MCF 10A (cell line): ENCODE measurements at regions not wholly inside any gene's neighbourhood (a gene's known extent, or its start where the extent isn't known, plus 50 kb on each side); places are given as distances from the start of the nearest gene placed in this dataset.
"Not testable (repeated sequence)": the region's sequence is repeated elsewhere in the genome, so short reads cannot be mapped to it uniquely, and the experiment has no call there.

Experiments used
- BruUV-seq: library from RNA; stranded (reverse); fragments of 400-500 nt; replicated peaks from 2 replicates; lab custom pipeline; 2021; lab: Mats Ljungman, UMichigan
- CTCF ChIA-PET: fragments of 300-600 bp; sonication (Branson Sonifier 250); formaldehyde crosslinking; extraction: SDS; loops from one replicate; lab custom pipeline; 2021; ENCODE audit warnings: antibody characterized with exemption, inconsistent platforms; lab: Yijun Ruan, JAX
- POLR2A ChIA-PET: fragments of 300-600, 350-650 bp; sonication (Branson Sonifier 250); formaldehyde crosslinking; extraction: SDS; loops from one replicate; lab custom pipeline; 2020; ENCODE audit warnings: antibody characterized with exemption, inconsistent platforms; lab: Yijun Ruan, JAX
- DNase-seq: peaks from one replicate; pipeline ENCODE4 v3.0.0-alpha.2; 2018; ENCODE audit not compliant: unreplicated experiment
- H3K27ac Mint-ChIP-seq: one replicate; pipeline ENCODE4 v1.8.0; 2022; ENCODE audit warnings: mild to moderate bottlenecking, low read depth, mixed read lengths; ENCODE audit not compliant: unreplicated experiment
- H3K27me3 Mint-ChIP-seq: one replicate; pipeline ENCODE4 v1.8.0; 2022; ENCODE audit warnings: mixed read lengths; ENCODE audit not compliant: insufficient read depth, unreplicated experiment
- H3K36me3 Mint-ChIP-seq: one replicate; pipeline ENCODE4 v1.8.0; 2022; ENCODE audit warnings: mild to moderate bottlenecking, moderate library complexity, mixed read lengths; ENCODE audit not compliant: insufficient read depth, unreplicated experiment
- H3K4me1 Mint-ChIP-seq: one replicate; pipeline ENCODE4 v1.8.0; 2022; ENCODE audit warnings: mixed read lengths; ENCODE audit not compliant: insufficient read depth, unreplicated experiment
- H3K4me3 Mint-ChIP-seq: one replicate; pipeline ENCODE4 v1.8.0; 2022; ENCODE audit warnings: mild to moderate bottlenecking, moderate library complexity, mixed read lengths; ENCODE audit not compliant: unreplicated experiment
- H3K9me3 Mint-ChIP-seq: one replicate; pipeline ENCODE4 v1.8.0; 2022; ENCODE audit warnings: mixed read lengths; ENCODE audit not compliant: unreplicated experiment
- intact Hi-C: fragments of 100-400 bp; cut with micrococcal nuclease; formaldehyde crosslinking; loops from 2 replicates; pipeline ENCODE4 v1.14.1; 2022
- TF ChIP-seq, protein P1 (sequence below): fragments of 200-600 bp; IDR thresholded peaks from one replicate; pipeline ENCODE4 v1.8.0; 2022; ENCODE audit warnings: antibody characterized with exemption, mild to moderate bottlenecking; ENCODE audit not compliant: unreplicated experiment

DNA sequence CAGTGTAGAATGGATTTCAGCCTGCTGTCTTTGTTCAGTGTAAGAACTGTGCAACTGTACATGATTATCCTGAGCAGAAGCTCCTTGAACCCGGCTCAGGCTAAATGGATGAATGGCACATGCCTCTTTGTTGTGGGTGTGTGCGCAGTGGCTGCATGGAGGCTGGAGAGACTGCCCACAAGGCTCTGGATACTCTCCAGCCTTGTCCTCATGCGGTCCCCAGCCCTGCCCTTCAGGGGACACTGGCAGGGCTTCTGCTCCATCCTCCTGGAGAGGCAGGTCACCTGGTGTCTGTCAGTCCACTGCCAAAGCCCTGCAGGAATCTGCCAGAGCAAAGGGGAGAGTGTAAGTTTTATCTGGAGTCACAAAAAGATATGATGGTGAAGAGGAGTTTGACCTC, 241.7 kb upstream of the EXOC2 start:
- Mint-ChIP-seq H3K36me3 (no peaks in the 10 kb centered on the region), H3K9me3 (no peaks in the 10 kb centered on the region), H3K27ac (no peak overlapping the region), H3K4me3 (no peak overlapping the region), H3K27me3 (peaks cover 59% of the 10 kb centered on the region), H3K4me1 (no peaks in the 10 kb centered on the region)
- DNase-seq: no peak
- ChIA-PET CTCF (interaction anchor here (1.1 kb wide), 1 partner anchor 22 kb away, joined by 3 read pairs; no protein-coding TSS in a partner anchor), POLR2A (no interaction called here)
- intact Hi-C loops: no loop called here
- TF ChIP-seq, protein P1, sequence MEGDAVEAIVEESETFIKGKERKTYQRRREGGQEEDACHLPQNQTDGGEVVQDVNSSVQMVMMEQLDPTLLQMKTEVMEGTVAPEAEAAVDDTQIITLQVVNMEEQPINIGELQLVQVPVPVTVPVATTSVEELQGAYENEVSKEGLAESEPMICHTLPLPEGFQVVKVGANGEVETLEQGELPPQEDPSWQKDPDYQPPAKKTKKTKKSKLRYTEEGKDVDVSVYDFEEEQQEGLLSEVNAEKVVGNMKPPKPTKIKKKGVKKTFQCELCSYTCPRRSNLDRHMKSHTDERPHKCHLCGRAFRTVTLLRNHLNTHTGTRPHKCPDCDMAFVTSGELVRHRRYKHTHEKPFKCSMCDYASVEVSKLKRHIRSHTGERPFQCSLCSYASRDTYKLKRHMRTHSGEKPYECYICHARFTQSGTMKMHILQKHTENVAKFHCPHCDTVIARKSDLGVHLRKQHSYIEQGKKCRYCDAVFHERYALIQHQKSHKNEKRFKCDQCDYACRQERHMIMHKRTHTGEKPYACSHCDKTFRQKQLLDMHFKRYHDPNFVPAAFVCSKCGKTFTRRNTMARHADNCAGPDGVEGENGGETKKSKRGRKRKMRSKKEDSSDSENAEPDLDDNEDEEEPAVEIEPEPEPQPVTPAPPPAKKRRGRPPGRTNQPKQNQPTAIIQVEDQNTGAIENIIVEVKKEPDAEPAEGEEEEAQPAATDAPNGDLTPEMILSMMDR: no peak
- BruUV-seq: no TSS peak

DNA sequence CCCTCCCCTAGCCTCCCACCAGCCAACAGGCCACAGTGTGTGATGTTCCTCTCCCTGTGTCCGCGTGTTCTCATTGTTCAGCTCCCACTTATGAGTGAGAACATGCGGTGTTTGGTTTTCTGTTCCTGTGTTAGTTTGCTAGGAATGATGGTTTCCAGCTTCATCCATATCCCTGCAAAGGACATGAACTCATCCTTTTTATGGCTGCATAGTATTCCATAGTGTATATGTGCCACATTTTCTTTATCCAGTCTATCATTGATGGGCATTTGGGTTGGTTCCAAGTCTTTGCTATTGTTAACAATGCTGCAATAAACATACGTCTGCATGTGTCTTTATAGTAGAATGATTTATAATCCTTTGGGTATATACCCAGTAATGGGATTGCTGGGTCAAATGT, 239.0 kb upstream of the EXOC2 start:
- POLR2A ChIA-PET, BruUV-seq, H3K36me3 Mint-ChIP-seq, H3K27ac Mint-ChIP-seq, intact Hi-C loops, H3K9me3 Mint-ChIP-seq, H3K4me1 Mint-ChIP-seq, DNase-seq, H3K4me3 Mint-ChIP-seq: not testable (repeated sequence)
- CTCF ChIA-PET: interaction anchor here (1.3 kb wide), 1 partner anchor 12 kb away, joined by 3 read pairs; no protein-coding TSS in a partner anchor
- peaks cover 37% of the 10 kb centered on the region for H3K27me3 Mint-ChIP-seq

DNA sequence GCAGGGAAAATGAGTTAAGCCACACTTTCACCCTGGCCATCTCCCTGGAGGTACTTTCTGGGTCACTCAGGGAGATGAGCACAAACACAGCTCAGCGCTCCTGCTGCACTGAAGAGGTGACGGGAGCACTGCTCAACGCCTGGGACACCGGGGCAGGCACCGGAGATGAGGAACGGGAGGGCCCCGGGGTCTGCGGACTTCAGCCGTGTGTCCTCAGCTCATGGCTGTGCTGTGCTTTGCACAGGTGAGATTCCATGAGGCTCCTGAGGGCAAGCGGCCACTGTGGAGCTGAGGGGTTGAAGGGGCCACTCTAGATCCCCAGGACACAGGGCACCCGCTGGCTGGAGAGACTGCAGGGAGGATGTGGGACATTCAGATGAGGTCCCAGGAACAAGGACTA, 234.2 kb upstream of the EXOC2 start:
- TF ChIP-seq, protein P1: no peak
- ChIA-PET CTCF (interaction anchor here (0.7 kb wide), 1 partner anchor 416 kb away, joined by 3 read pairs; no protein-coding TSS in a partner anchor), POLR2A (no interaction called here)
- peaks cover 8% of the 10 kb centered on the region for H3K9me3 Mint-ChIP-seq
- no peak for DNase-seq
- intact Hi-C loops: no loop called here
- H3K27ac Mint-ChIP-seq: no peak overlapping the region
- H3K27me3 Mint-ChIP-seq: no peaks in the 10 kb centered on the region
- H3K36me3 Mint-ChIP-seq: no peaks in the 10 kb centered on the region
- no peak overlapping the region for H3K4me3 Mint-ChIP-seq
- no peaks in the 10 kb centered on the region for H3K4me1 Mint-ChIP-seq
- no TSS peak for BruUV-seq

DNA sequence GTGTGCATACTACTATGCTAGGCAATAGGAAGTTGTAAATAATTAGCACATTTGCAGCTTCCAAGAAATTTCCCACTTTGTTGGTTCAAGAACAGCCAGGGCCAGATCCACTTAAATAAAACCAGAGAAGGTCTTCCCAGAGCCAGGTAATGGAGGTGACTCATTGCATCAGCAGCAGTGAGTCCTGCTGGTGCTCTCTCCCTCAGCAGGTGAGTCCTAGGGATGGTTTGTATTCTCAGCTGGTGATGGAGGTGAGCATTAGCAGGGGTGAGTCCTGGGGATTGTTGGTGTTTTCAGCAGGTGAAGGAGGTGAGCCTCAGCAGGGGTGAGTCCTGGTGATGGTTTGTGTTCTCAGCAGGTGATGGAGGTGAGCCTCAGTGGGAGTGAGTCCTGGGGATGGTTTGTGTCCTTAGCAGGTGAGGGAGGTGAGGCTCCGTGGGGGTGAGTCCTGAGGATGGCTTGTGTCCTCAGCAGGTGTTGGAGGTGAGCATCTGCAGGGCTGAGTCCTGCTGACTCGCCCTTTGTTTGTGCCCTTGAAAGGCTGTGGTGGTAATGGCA, 232.8 kb upstream of the EXOC2 start:
- H3K27ac Mint-ChIP-seq: no peak overlapping the region
- DNase-seq: peak; percentile 18
- POLR2A ChIA-PET: no interaction called here
- CTCF ChIA-PET: interaction anchor here (0.6 to 1.3 kb wide), 2 partner anchors 10 to 35 kb away, joined by 3 to 4 read pairs; no protein-coding TSS in a partner anchor
- TF ChIP-seq, protein P1: no peak
- no peaks in the 10 kb centered on the region for H3K27me3 Mint-ChIP-seq
- H3K4me1 Mint-ChIP-seq: no peaks in the 10 kb centered on the region
- H3K36me3 Mint-ChIP-seq: no peaks in the 10 kb centered on the region
- no peak overlapping the region for H3K4me3 Mint-ChIP-seq
- intact Hi-C loops: no loop called here
- peaks cover 8% of the 10 kb centered on the region for H3K9me3 Mint-ChIP-seq
- no TSS peak for BruUV-seq
